ENCODE measurements at regions not wholly inside any gene's neighbourhood (a gene's known extent, or its start where the extent isn't known, plus 50 kb on each side); places are given as distances from the start of the nearest gene placed in this dataset.

GRCh38 chr4:116346750-116347149 lies 738.6 kb downstream of the TRAM1L1 start:
- Histone ChIP-seq H3K27ac (ENCODE audit: extremely low read depth, low read depth, low read length) (no peak overlapping the region), H3K9me3 (ENCODE audit: control insufficient read depth, insufficient read depth, low read depth, low read length) (no peaks in the 10 kb centered on the region), H3K36me3 (ENCODE audit: control insufficient read depth in 2 of 2, insufficient read depth in 1 of 2, low read length in 2 of 2) (no peaks in the 10 kb centered on the region), H3K4me1 (ENCODE audit: control insufficient read depth, insufficient read depth, low read length) (no peaks in the 10 kb centered on the region), H3K4me3 (ENCODE audit: low read depth, low read length) (no peak overlapping the region)
- ChIA-PET CTCF (interaction anchor here (0.7 to 1.0 kb wide), 2 partner anchors 167 to 197 kb away, joined by 3 read pairs; no protein-coding TSS in a partner anchor), POLR2A (no interaction called here)
- no peak for TF ChIP-seq ZNF184 (tag by site-specific recombination; IDR thresholded peaks at IDR 0.05)
- no peak for TF ChIP-seq ZNF549 (tag by site-specific recombination; IDR thresholded peaks at IDR 0.05)
- no peak for TF ChIP-seq ZNF10 (tag by site-specific recombination; IDR thresholded peaks at IDR 0.05)
- TF ChIP-seq ZNF214 (tag by site-specific recombination; IDR thresholded peaks at IDR 0.05; ENCODE audit: borderline replicate concordance): no peak
- no peak for TF ChIP-seq OSR2 (tag by site-specific recombination; IDR thresholded peaks at IDR 0.05)
- TF ChIP-seq ZNF121 (tag by site-specific recombination; IDR thresholded peaks at IDR 0.05): no peak
- TF ChIP-seq BCL11A (tag by site-specific recombination; IDR thresholded peaks at IDR 0.05; ENCODE audit: low read depth): no peak
- TF ChIP-seq SP3 (tag by site-specific recombination; IDR thresholded peaks at IDR 0.05): no peak
- no peak for TF ChIP-seq REST (tag by site-specific recombination; IDR thresholded peaks at IDR 0.05)
- no peak for TF ChIP-seq ZNF692 (tag by site-specific recombination; IDR thresholded peaks at IDR 0.05)
- TF ChIP-seq ZNF843 (tag by site-specific recombination; IDR thresholded peaks at IDR 0.05): no peak
- no peak for TF ChIP-seq ZNF600 (tag by site-specific recombination; IDR thresholded peaks at IDR 0.05)
- no peak for TF ChIP-seq ZNF354C (tag by site-specific recombination; IDR thresholded peaks at IDR 0.05; ENCODE audit: borderline replicate concordance, low read depth)
- no peak for TF ChIP-seq ZNF19 (tag by site-specific recombination; IDR thresholded peaks at IDR 0.05; ENCODE audit: low read depth)
- no peak for TF ChIP-seq ZNF626 (tag by site-specific recombination; IDR thresholded peaks at IDR 0.05)
- TF ChIP-seq ZNF248 (tag by site-specific recombination; IDR thresholded peaks at IDR 0.05): no peak
- TF ChIP-seq SALL2 (tag by site-specific recombination; IDR thresholded peaks at IDR 0.05; ENCODE audit: borderline replicate concordance): no peak
- TF ChIP-seq BCL6B (tag by site-specific recombination; IDR thresholded peaks at IDR 0.05): no peak

- no peak overlapping the region for H3K27ac ChIP-seq (ENCODE audit: extremely low read depth, low read depth, low read length)
- TF ChIP-seq ZNF16 (tag by site-specific recombination; IDR thresholded peaks at IDR 0.05; ENCODE audit: low read depth): no peak
- TF ChIP-seq HOXC10 (CRISPR knock-in tag; IDR thresholded peaks at IDR 0.05): no peak
- TF ChIP-seq ZNF792 (tag by site-specific recombination; IDR thresholded peaks at IDR 0.05): no peak
- no peak for TF ChIP-seq ZNF280C (tag by site-specific recombination; IDR thresholded peaks at IDR 0.05)
- no peak for TF ChIP-seq ZNF350 (tag by site-specific recombination; IDR thresholded peaks at IDR 0.05)
- no peak for TF ChIP-seq ZNF155 (tag by site-specific recombination; IDR thresholded peaks at IDR 0.05)
- no peak for TF ChIP-seq ZFP3 (tag by site-specific recombination; IDR thresholded peaks at IDR 0.05; ENCODE audit: low read depth)
- no peak for TF ChIP-seq ZNF530 (tag by site-specific recombination; IDR thresholded peaks at IDR 0.05; ENCODE audit: low read depth)
- H3K4me3 ChIP-seq (ENCODE audit: low read depth, low read length): no peak overlapping the region
- H3K36me3 ChIP-seq (ENCODE audit: control insufficient read depth in 2 of 2, insufficient read depth in 1 of 2, low read length in 2 of 2): no peaks in the 10 kb centered on the region
- H3K4me1 ChIP-seq (ENCODE audit: control insufficient read depth, insufficient read depth, low read length): no peaks in the 10 kb centered on the region
- ChIA-PET CTCF (no interaction called here), POLR2A (no interaction called here)
- H3K9me3 ChIP-seq (ENCODE audit: control insufficient read depth, insufficient read depth, low read depth, low read length): no peaks in the 10 kb centered on the region
Measured at GRCh38 chr4:116343809-116344208, 741.6 kb downstream of the TRAM1L1 start.
